ENCODE measurements at regions not wholly inside any gene's neighbourhood (a gene's known extent, or its start where the extent isn't known, plus 50 kb on each side); places are given as distances from the start of the nearest gene placed in this dataset.

DNA sequence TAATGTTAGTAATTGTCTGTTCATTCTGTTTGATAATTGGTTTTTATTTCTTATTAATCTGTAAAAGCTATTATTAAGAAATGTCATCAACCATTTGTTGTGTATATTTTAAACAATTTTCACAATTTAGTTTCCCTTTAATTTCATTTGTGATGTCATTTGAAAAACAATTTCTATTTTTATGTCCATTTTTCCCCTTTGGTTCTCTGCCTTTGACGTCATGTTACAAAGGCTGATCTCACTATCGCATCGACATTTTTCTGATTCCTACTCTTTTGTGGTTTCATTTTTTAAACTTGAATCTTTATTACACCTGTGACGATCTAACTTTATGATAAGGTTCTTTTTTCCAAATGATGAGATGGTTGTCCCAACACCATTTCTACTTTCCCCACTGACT, 191.0 kb upstream of the ZNF507 start:
- DNase-seq = no peak

- no peak for DNase-seq
Measured at GRCh38 chr19:32164384-32164992, 180.9 kb upstream of the ZNF507 start.

DNA sequence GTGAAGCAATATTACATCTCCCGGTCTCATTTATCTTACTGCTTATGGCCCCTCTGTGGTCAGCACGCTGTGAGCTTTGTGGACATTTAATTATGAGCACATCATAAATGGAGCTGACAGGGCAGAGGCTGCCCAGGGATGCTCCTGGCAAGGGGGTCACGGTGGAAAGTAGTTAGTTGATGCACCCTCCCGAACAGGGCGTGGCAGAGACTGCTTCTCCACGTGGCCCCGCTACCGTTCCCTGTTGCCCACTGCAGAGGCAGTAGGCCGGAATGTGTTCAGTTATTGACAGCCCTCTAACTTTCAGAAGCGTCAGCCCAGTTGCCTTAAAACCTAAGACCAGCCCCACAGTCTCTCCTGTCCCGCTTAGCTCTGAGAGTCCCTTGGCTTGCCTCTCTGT, 180.3 kb upstream of the ZNF507 start:
- DNase-seq = no peak

DNA sequence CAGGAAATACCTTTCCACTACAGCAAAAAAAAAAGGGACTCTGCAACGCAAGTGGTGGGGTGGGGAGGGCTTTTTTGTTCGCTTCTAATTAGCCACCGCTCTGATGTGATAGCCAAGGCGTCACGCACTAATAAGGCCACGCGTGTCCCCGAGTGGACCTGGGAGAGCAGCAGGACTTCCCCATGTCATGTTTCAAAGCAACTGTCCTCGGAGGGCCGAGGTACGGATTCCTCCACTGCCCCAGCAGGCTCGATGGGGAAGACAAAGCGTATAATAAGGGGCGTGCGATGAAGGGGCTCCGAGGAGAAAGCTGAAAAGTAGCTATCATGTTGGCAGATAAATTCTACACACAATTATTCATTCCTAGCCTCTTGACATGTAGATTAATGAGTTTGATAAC, 179.7 kb upstream of the ZNF507 start:
- no peak for DNase-seq

DNA sequence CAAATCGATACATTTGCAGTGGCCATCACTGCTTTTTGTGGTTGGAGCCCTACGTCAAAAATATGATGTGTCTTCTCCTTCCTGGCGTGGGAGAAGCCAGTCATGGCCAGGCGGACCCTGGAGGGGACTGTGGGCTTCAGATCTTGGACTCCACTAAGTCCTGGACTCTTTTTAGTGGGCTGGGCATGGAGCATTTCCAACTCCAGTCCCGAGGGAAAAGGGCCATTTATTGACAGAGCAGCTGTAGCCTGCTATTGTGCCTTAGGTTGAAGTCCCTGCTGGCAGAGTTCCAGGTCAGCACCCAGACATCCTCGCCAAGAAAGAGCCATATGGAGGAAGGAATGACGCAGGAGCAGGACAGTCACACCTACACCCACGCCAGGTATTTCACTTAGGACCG, 179.2 kb upstream of the ZNF507 start:
- no peak for DNase-seq

GRCh38 chr19:32168111-32168510, 177.3 kb upstream of the ZNF507 start:
- DNase-seq = no peak

DNA sequence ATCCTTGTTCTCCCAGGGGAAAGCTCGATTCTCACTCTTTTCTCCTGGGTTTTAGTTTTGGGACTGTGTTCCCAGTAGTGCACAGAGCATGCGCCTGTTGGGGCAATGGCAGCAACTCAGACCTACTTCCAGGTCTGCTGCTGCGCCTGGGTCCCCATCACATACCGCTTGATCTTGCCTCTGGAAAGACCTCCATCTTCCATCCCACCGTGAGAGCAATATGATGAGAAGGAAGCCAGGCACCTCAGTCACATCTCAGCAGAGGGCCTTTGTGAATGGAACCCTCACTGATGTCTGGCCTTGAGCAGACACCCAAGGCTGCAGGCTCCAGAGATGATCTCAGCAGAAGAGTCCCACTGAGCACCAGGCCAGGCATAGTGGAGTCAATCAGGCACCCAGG, 176.8 kb upstream of the ZNF507 start:
- DNase-seq = no peak

- DNase-seq = no peak
Measured at GRCh38 chr19:32171719-32172151, 173.7 kb upstream of the ZNF507 start.

DNA sequence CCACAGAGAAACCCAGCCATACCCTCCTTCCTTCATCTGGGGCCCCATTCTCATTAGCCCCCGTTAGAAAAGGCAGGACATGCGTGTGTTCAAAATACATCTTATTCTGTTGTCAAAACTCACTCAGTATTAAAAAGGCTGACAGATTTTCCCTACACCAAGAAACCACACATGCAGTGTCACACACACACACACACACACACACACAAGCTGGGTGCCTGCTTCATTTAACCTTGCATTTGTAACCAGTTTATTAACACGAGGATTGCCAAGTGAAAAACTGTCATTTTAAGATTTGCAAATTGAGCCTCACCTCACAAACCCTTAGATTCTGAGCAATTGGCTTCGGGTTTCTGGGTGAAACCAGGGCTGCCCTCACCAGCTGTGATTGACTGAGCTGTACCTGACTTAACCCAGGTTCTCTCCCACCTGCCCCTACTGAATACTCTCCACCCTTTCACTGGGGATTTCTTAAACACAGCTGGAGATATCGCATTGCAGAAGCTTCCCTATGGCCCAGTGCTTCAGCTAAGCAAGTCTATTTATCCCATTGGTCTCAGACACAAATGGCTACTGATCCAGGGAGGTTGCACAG, 172.7 kb upstream of the ZNF507 start:
- DNase-seq = no peak

DNA sequence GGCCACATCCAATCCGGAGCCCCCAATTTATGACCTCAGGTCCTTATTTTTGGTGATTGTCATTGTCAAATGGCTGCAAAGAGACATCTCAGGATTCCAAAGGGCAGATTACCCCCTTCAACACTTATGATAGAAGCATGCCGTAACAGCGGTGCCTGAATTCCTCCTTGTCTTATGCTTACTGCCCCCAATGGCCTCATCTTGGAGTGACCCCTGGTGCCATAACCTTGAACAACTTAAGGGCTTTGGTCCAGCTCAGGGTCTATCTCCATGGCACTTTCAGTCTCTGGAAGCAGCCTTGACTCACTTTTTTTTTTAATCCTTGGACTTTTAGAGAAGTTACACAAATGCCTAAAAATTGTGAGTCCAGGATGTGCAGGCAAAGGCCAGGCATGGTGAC, 171.6 kb upstream of the ZNF507 start:
- DNase-seq = no peak

- DNase-seq = no peak
Measured at GRCh38 chr19:32174386-32175113, 170.9 kb upstream of the ZNF507 start.

DNA sequence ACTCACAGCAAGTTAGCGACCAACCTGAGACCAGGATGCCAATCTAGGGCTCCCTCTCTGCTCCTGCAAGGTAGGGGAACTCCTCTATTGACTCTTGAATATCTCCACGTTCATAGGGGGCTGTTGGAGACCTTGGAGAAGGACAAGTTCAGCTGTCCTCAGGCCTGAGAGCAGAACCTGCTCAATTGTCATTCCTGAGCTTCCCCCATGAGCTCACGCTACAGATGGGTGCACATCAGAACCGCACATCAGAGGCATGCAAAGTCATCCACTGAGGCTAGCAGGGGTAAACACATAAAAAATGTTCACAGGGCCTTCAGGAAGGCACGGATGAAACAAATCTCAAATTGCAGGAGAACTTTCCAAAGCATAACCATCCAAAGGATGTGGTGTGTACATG, 168.8 kb upstream of the ZNF507 start:
- DNase-seq = no peak

DNA sequence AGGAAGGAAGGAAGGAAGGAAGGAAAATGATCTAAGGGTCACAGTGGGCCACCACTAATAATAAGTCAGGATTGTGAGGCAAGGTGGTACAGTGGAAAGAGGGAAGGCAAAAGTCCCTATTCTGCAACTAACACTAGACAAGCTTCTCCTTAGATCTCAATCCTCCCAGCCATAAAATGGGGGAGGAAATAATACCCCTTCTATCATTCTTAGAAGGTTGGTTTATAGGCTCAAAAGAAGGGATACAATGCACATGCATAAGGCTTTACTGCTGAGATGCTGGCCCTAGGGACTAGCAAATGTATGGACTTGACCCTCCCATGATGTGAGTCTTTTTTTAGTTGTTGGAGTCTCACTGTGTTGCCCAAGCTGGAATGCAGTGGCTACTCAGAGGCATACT, 167.7 kb upstream of the ZNF507 start:
- no peak for DNase-seq

DNA sequence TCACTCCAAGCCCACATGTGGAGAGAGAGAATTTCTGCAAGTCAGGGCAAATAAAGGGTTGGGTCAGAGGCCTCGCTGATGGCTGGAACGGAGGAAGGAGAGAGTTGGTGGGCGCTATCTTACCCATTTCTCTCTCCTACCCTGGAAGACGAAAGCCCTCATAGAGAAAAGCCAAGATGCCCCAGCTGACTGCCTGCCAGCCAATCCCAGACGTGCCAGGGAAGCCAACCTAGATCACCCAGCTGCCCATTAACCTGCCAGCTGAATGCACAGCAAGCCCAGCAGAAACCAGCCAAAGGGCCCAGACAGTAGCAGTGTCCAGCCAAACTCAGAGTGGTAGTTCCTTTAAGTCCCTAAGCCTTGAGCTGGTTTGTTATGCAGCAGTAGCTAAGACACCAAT, 167.0 kb upstream of the ZNF507 start:
- no peak for DNase-seq

DNA sequence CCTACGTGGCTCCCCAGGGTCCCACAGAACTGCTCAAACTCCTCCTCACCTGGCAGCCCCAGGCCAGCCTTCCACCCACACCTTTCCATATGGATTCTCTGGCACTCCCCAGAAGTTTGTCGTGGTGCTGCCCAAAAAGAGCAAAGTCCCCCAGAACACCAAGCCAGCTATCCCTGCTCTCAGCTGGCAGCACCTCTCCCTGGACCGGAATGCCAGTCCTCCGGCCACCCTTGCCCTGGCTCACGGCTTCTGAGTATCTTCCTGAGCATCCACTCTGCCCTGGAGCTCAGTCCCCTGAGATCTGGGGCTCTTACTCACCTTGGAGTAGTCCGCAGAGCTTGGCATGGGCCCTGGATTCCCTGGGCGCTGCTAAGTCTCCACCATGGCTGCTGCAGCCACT, 166.5 kb upstream of the ZNF507 start:
- no peak for DNase-seq

GRCh38 chr19:32181216-32181920, 164.0 kb upstream of the ZNF507 start:
- DNase-seq = no peak

- no peak for DNase-seq
Measured at GRCh38 chr19:32186542-32187330, 158.7 kb upstream of the ZNF507 start.

GRCh38 chr19:32188921-32189320, 156.5 kb upstream of the ZNF507 start:
- no peak for DNase-seq

- no peak for DNase-seq
Measured at GRCh38 chr19:32189956-32190706, 155.3 kb upstream of the ZNF507 start.

DNA sequence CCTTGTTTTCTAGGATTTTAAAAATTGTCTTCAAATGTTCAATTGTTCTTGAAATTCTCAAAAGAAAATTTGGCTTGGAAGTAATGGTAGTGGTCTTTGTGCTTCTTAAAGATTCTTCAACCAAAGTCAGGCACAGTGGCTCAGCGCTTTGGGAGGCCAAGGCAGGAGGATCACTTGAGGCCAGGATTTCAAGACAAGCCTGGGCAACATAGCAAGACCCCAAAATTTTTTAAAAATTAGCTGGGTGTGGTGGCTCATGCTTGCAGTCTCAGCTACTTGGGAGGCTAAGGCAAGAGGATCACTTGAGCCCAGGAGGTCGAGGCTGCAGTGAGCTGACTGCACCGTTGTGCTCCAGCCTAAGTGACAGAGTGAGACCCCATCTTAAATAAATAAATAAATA, 153.5 kb upstream of the ZNF507 start:
- DNase-seq = no peak

- DNase-seq = no peak
Measured at GRCh38 chr19:32195706-32196610, 149.5 kb upstream of the ZNF507 start.

Measured in activated effector memory CD4-positive, alpha-beta T cell treated with Interleukin-2 at 50 U/mL for 16 hours (primary cell).